Osteoblast (primary cell): ENCODE measurements at regions not wholly inside any gene's neighbourhood (a gene's known extent, or its start where the extent isn't known, plus 50 kb on each side); places are given as distances from the start of the nearest gene placed in this dataset.

ENCODE experiments used
- DNase-seq: peaks from one replicate; pipeline ENCODE4 v3.0.0; 2011; ENCODE audit warnings: low spot score, mixed read lengths; ENCODE audit not compliant: insufficient read length; ENCODE audit errors: missing footprints
- H2AFZ ChIP-seq: 2 replicates; pipeline ENCODE4 v1.6.0; 2011; ENCODE audit warnings: mild to moderate bottlenecking, low read length
- H3K27ac ChIP-seq: 2 replicates; pipeline ENCODE4 v1.5.1; 2011; ENCODE audit warnings: mild to moderate bottlenecking, low read depth, low read length, moderate library complexity
- H3K27me3 ChIP-seq: 2 replicates; pipeline ENCODE4 v1.6.0; 2012; ENCODE audit warnings: mild to moderate bottlenecking, control low read depth, inconsistent platforms, low read length, moderate library complexity; ENCODE audit not compliant: insufficient read depth
- H3K36me3 ChIP-seq: 2 replicates; pipeline ENCODE4 v1.5.1; 2011; ENCODE audit warnings: mild to moderate bottlenecking, low read length, control low read depth, moderate library complexity; ENCODE audit not compliant: insufficient read depth
- H3K4me1 ChIP-seq: 2 replicates; pipeline ENCODE4 v1.5.1; 2011; ENCODE audit warnings: mild to moderate bottlenecking, low read length, control low read depth, moderate library complexity; ENCODE audit not compliant: insufficient read depth
- H3K4me2 ChIP-seq: 2 replicates; pipeline ENCODE4 v1.6.0; 2011; ENCODE audit warnings: mild to moderate bottlenecking, low read length; ENCODE audit not compliant: insufficient read depth
- H3K4me3 ChIP-seq: fragments of 200-600 bp; sonication (generic); 3 replicates; pipeline ENCODE4 v1.5.1; 2012; ENCODE audit warnings: mild to moderate bottlenecking, low read length, inconsistent platforms; ENCODE audit not compliant: insufficient read depth
- H3K79me2 ChIP-seq: 2 replicates; pipeline ENCODE4 v1.6.0; 2012; ENCODE audit warnings: mild to moderate bottlenecking, low read length, control low read depth, inconsistent platforms; ENCODE audit not compliant: insufficient read depth
- H3K9me3 ChIP-seq: 2 replicates; pipeline ENCODE4 v1.5.1; 2011; ENCODE audit warnings: low read depth, low read length, control low read depth
- H4K20me1 ChIP-seq: 2 replicates; pipeline ENCODE4 v1.6.0; 2012; ENCODE audit warnings: mild to moderate bottlenecking, low read length, control low read depth; ENCODE audit not compliant: insufficient read depth
- CTCF ChIP-seq: IDR thresholded peaks from 2 replicates; pipeline ENCODE4 v1.5.1; 2011; ENCODE audit warnings: mild to moderate bottlenecking, low read depth, low read length, moderate library complexity; ENCODE audit errors: extremely low read depth

DNA sequence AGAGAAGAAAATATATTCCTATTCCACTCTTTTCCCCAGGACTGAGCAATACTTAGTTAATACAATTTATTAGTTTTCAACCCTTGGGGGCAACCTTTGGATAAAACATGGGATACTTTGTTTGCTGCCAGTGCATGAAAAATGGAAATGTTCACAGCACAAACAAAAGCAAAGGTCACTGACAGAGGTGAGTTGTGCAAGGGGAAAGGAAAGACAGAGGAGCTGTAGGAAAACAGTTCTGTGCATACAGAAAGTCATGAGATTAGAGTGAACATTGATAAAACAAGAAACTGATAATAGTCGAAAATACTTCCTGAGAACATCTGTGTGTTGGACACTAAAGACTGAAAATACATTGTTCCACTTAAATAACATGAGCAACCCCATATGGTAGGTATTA, 779.8 kb downstream of the TLE4 start:
- H3K27ac ChIP-seq: no peak overlapping the region
- H3K4me2 ChIP-seq: no peak overlapping the region
- H3K79me2 ChIP-seq: no peaks in the 10 kb centered on the region
- TF ChIP-seq CTCF: no peak
- no peak overlapping the region for H2AFZ ChIP-seq
- no peak overlapping the region for H3K4me3 ChIP-seq
- H3K36me3 ChIP-seq: no peaks in the 10 kb centered on the region
- H3K27me3 ChIP-seq: no peaks in the 10 kb centered on the region
- DNase-seq: no peak
- H3K9me3 ChIP-seq: no peaks in the 10 kb centered on the region
- H3K4me1 ChIP-seq: no peaks in the 10 kb centered on the region
- H4K20me1 ChIP-seq: no peaks in the 10 kb centered on the region

GRCh38 chr9:80326105-80326504, 754.3 kb downstream of the TLE4 start:
- Histone ChIP-seq H2AFZ (no peak overlapping the region), H3K27ac (no peak overlapping the region), H3K27me3 (no peaks in the 10 kb centered on the region), H3K4me2 (no peak overlapping the region), H3K9me3 (no peaks in the 10 kb centered on the region), H3K79me2 (no peaks in the 10 kb centered on the region), H3K36me3 (no peaks in the 10 kb centered on the region), H3K4me3 (no peak overlapping the region), H3K4me1 (no peaks in the 10 kb centered on the region), H4K20me1 (no peaks in the 10 kb centered on the region)
- TF ChIP-seq CTCF: no peak
- no peak for DNase-seq

GRCh38 chr9:80320916-80321315, 749.2 kb downstream of the TLE4 start:
- DNase-seq: no peak
- Histone ChIP-seq H3K27ac (peak overlapping the region; percentile 9), H3K27me3 (no peaks in the 10 kb centered on the region), H3K4me3 (no peak overlapping the region), H3K79me2 (no peaks in the 10 kb centered on the region), H2AFZ (no peak overlapping the region), H4K20me1 (no peaks in the 10 kb centered on the region), H3K4me1 (no peaks in the 10 kb centered on the region), H3K36me3 (no peaks in the 10 kb centered on the region), H3K9me3 (no peaks in the 10 kb centered on the region), H3K4me2 (no peak overlapping the region)
- TF ChIP-seq CTCF: no peak

DNA sequence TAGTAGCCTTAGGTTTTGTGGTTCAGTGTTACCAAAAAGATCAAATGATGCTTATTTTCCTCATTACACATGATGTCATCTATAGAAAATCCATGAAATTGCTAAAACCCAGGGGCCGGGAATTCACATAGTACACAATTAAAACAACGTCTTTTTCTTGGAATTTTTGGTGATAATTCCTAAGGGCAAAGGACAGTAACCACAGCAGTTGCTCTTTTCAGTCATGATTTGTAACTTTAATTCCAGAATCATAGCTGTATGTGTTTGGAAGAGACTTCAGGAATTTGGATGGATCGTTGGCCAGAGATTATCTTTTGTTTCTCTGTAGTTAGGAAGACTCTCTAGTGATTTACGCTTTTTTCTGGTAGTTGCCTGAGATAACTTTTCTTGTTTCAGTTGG, 748.7 kb downstream of the TLE4 start:
- no peak for TF ChIP-seq CTCF

More for the DNA sequence above, 748.7 kb downstream of the TLE4 start:
- Histone ChIP-seq H3K79me2 (no peaks in the 10 kb centered on the region), H3K9me3 (no peaks in the 10 kb centered on the region), H3K4me1 (no peaks in the 10 kb centered on the region), H3K27me3 (no peaks in the 10 kb centered on the region), H3K36me3 (no peaks in the 10 kb centered on the region), H3K27ac (peak overlapping the region; percentile 9), H3K4me2 (peak overlapping the region; percentile 34), H4K20me1 (no peaks in the 10 kb centered on the region), H3K4me3 (no peak overlapping the region), H2AFZ (no peak overlapping the region)
- DNase-seq: no peak
